RCC 7860 (cell line): ENCODE measurements at regions not wholly inside any gene's neighbourhood (a gene's known extent, or its start where the extent isn't known, plus 50 kb on each side); places are given as distances from the start of the nearest gene placed in this dataset.

Source experiments
- DNase-seq: peaks from one replicate; pipeline ENCODE4 v3.0.0-alpha.2; 2015; ENCODE audit warnings: low spot score
- FAIRE-seq: peaks from 2 replicates; lab custom pipeline; 2012; peaks lifted over from hg19 to GRCh38; lab: Jason Lieb, UNC

DNA sequence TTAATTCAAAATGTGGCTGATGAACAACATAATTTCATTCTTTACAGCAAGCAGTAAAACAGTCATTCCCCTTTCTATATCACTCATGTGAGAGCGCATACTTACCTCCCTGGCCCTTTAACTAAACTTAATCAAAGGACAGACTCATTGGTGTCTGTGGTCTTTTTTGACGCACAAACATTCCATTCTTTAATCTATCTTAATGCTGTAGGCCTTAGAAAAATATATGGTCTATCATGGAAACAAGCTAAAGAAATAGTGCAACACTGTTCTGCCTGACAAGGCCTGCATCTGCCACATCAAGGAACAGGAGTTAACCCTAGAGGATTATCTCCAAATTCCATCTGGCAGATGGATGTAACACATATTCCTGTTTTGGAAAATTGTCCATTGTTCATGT is 878.1 kb downstream of the NLGN4Y start:
- DNase-seq = no peak
- no peak for FAIRE-seq

- DNase-seq (no peak), FAIRE-seq (no peak)
These were observed 880.2 kb downstream of the NLGN4Y start for GRCh38 chrY:15404551-15404950.

GRCh38 chrY:15415165-15415564 is 890.8 kb downstream of the NLGN4Y start:
- FAIRE-seq = no peak

GRCh38 chrY:15418613-15419012 is 894.3 kb downstream of the NLGN4Y start:
- FAIRE-seq (peak; percentile 55), DNase-seq (peak; percentile 14)

More at GRCh38 chrY:15415165-15415564, 890.8 kb downstream of the NLGN4Y start:
- no peak for DNase-seq

GRCh38 chrY:15424665-15425132 is 900.4 kb downstream of the NLGN4Y start:
- FAIRE-seq (no peak), DNase-seq (peak; percentile 39)

GRCh38 chrY:15440021-15440695 is 915.8 kb downstream of the NLGN4Y start:
- DNase-seq (no peak), FAIRE-seq (no peak)

- peak; percentile 83 for FAIRE-seq
- peak; percentile 56 for DNase-seq
These were observed 916.5 kb downstream of the NLGN4Y start for GRCh38 chrY:15440696-15441408.

GRCh38 chrY:15441878-15442277 is 917.5 kb downstream of the NLGN4Y start:
- FAIRE-seq (no peak), DNase-seq (no peak)

- FAIRE-seq (no peak), DNase-seq (no peak)
These were observed 921.5 kb downstream of the NLGN4Y start for GRCh38 chrY:15445871-15446270.

GRCh38 chrY:15446861-15447260 is 922.5 kb downstream of the NLGN4Y start:
- no peak for FAIRE-seq
- DNase-seq = no peak

DNA sequence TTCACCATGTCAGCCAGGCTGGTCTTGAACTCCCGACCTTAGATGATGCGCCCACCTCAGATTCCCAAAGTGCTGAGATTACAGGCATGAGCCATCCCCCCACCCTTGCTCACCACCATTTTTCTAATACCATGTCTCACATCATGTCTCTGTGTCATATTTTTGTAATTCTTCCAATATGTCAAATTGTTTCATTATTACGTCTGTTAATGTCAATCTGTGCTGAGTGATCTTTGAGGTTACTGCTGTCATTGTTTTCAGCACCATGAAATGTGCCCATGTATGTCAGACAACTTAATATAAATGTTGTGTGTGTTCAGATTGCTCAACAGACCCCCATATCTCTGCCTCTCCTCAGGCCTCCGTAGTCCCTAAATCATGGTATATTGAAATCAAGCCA is 923.6 kb downstream of the NLGN4Y start:
- DNase-seq (no peak), FAIRE-seq (no peak)

GRCh38 chrY:15455133-15455937 is 931.0 kb downstream of the NLGN4Y start:
- FAIRE-seq (no peak), DNase-seq (no peak)

GRCh38 chrY:15455980-15456469 is 931.7 kb downstream of the NLGN4Y start:
- no peak for DNase-seq
- FAIRE-seq = no peak

DNA sequence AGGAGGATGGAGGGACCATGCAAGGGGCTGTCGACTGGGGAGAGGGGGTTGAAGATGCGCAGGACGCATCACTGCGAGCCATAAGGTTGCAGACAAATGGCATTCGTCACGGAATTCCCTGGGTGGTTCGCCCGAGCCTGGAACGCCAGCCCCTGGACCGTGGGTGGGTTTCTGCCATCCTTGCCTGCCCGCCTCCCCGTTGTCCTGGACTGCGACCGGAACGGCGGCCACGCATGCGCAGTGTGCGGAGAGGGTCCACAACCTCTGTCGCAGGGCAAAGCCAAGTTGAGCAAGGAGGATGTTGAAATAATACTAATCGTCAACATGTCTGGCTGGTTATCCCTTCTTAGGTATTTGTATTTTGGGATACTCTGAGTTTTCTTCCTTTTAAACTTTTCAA is 932.2 kb downstream of the NLGN4Y start:
- DNase-seq = no peak
- FAIRE-seq = no peak

- FAIRE-seq (no peak), DNase-seq (no peak)
These were observed 933.4 kb downstream of the NLGN4Y start for GRCh38 chrY:15457682-15458081.

DNA sequence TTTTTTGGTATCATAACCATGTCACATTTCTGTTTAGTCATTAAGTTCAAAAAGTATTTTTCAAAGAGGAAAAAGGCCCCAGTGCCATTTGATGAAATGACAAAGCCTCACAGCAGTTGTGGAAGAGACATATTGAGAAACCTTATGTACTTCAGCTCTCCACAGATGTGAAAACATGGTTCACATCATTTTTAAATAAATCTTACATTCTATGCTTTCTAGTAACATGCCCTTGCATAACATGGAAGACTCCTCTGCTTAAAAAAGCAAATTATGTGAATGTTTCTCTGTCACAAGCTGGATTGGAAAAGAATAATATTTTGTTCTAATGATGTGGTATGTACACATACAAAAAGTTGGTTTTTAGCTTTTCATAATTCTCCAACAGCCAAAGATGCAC is 934.1 kb downstream of the NLGN4Y start:
- FAIRE-seq = no peak
- no peak for DNase-seq

- no peak for DNase-seq
- no peak for FAIRE-seq
These were observed 941.6 kb downstream of the NLGN4Y start for GRCh38 chrY:15465880-15466279.

DNA sequence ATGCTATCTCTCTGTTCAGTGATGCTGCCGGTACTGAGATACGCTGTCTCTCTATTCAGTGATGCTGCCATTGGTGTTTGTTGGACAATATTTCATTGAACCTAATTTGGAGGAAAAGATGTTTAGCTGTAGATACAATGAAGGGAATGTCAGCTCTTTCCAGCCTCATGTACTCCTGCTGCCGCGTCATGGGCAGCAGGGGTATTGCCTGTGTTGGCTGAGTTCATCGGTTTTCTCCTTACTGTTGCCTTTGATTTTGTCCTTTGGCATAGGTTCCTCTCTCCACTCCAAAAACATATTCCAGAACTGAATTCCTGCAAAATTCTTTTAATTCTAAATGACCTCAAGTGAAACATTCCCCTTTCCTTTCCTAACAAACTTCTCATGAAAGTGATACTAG is 942.6 kb downstream of the NLGN4Y start:
- FAIRE-seq = no peak
- no peak for DNase-seq

DNA sequence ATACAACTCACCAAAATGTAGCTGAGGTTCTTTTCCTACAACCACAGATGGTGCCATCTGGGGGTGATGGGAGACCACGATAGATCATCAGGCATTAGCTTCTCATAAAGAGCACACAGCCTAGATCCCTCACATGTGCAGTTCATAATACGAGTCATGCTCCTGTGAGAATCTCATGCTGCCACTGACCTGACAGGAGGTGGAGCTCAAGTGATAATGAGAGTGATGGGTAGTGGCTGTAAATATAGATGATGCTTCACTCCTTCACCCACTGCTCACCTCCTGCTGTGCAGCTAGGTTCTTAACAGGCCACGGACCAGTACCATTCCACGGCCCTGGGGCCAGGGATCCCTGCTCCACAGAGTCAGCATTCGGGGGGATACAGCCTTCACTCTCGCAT is 943.8 kb downstream of the NLGN4Y start:
- FAIRE-seq = no peak

GRCh38 chrY:15471371-15471770 is 947.0 kb downstream of the NLGN4Y start:
- FAIRE-seq = no peak
- DNase-seq = no peak

More for the DNA sequence above, 943.8 kb downstream of the NLGN4Y start:
- no peak for DNase-seq

DNA sequence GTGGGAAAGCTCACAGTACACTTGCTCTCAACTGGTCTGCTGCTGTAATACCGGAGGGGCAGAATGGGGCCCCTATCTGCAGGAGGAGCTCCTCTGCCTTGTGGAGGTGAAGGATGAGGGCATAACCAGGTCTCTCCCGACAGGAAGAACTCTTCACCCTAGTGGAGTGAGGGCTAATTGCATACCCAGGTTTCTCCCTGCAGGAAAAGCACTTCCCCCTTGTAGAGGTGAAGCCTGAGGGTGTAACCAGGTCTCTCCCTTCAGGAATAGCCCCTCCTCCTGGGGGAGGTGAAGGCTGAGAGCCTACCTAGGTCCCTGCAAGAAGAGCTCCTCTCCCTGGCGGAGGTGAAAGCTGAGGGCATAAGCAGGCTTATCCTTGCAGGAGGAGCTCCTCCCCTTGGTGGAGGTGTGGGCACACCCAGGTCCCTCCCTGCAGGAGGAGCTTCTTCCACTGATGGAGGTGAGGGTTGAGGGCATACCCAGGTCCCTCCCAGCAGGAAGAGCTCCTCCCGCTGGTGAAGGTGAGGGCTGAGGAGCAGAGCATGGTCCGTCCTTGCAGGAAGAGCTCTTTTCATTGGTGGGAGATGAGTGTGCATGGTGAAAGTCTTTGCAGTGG is 954.1 kb downstream of the NLGN4Y start:
- no peak for FAIRE-seq

More for the DNA sequence above, 954.1 kb downstream of the NLGN4Y start:
- DNase-seq = no peak
